Upper lobe of left lung (tissue), 6 donors: ENCODE measurements at regions not wholly inside any gene's neighbourhood (a gene's known extent, or its start where the extent isn't known, plus 50 kb on each side); places are given as distances from the start of the nearest gene placed in this dataset.

Source experiments
- ATAC-seq, 2 donors: fragments of 200-7000 bp; cut with Tn5 transposase; one replicate each; pipeline ENCODE4 v1.9.1; 2022; ENCODE audit warnings: mild to moderate bottlenecking in 2 of 2, moderate library complexity in 2 of 2; ENCODE audit not compliant: low FRiP score in 2 of 2
- DNase-seq, 2 donors: peaks; one replicate each; pipeline ENCODE4 v3.0.0-alpha.2; 2019 to 2020
- H3K27ac ChIP-seq, 4 donors: fragments of 200-600 bp; sonication (generic); one replicate each; pipeline ENCODE4 v1.5.1; 2016 to 2019
- H3K27me3 ChIP-seq, 4 donors: fragments of 200-600 bp; sonication (generic); one replicate each; pipeline ENCODE4 v1.5.1; 2017 to 2019
- H3K36me3 ChIP-seq, 4 donors: fragments of 200-600 bp; sonication (generic); one replicate each; pipeline ENCODE4 v1.5.1; 2016 to 2019
- H3K4me1 ChIP-seq, 4 donors: fragments of 200-600 bp; sonication (generic); one replicate each; pipeline ENCODE4 v1.5.1; 2018 to 2019
- H3K4me3 ChIP-seq, 4 donors: fragments of 200-600 bp; sonication (generic); one replicate each; pipeline ENCODE4 v1.5.1; 2017 to 2019; ENCODE audit warnings: mild to moderate bottlenecking in 2 of 4, moderate library complexity in 1 of 4
- H3K9me3 ChIP-seq, 4 donors: fragments of 200-600 bp; sonication (generic); one replicate each; pipeline ENCODE4 v1.5.1; 2018 to 2019
- CTCF ChIP-seq, 6 experiments: fragments of 450-650 bp in 4 of 6; fragments of 200-600 bp in 2 of 6; sonication (generic) in 2 of 6; IDR thresholded peaks; one replicate each; pipeline ENCODE4 v1.5.1; 2016 to 2019; ENCODE audit warnings: antibody characterized with exemption in 6 of 6
- EP300 ChIP-seq, 4 donors: sonication (generic); formaldehyde crosslinking; IDR thresholded peaks; one replicate each; pipeline ENCODE4 v1.5.1; 2017; ENCODE audit warnings: antibody characterized with exemption in 4 of 4, control low read depth in 2 of 4
- POLR2A ChIP-seq, 4 donors: fragments of 450-650 bp; IDR thresholded peaks; one replicate each; pipeline ENCODE4 v1.5.1; 2016 to 2017; ENCODE audit warnings: antibody characterized with exemption in 4 of 4, mild to moderate bottlenecking in 2 of 4
- POLR2AphosphoS5 ChIP-seq, 2 donors: sonication (generic); formaldehyde crosslinking; IDR thresholded peaks; one replicate each; pipeline ENCODE4 v1.5.1; 2017; ENCODE audit warnings: antibody characterized with exemption in 2 of 2
- WGBS, 2 donors: methylation state at CpG; one replicate each; pipeline ENCODE4 v1.1.5; 2017 to 2018; 5-methylcytosine and 5-hydroxymethylcytosine counted together
- donor health status: DM: no; HTN: no; CAD: no; lungs with moderate emphysema.
- donor health status: DM: no; HTN: yes; CAD: no; lungs with severe emphysema.

- H3K4me1 ChIP-seq: no peaks in the 10 kb centered on the region
- WGBS, 2 donors: 68 to 97% methylated on average over 1 of the region's 1 CpG
- no peak overlapping the region for H3K4me3 ChIP-seq
- H3K27ac ChIP-seq: no peak overlapping the region
- TF ChIP-seq CTCF (IDR thresholded peaks at IDR 0.05): no peak
- H3K9me3 ChIP-seq: no peaks in the 10 kb centered on the region
- H3K36me3 ChIP-seq: no peaks in the 10 kb centered on the region
- no peaks in the 10 kb centered on the region for H3K27me3 ChIP-seq
- DNase-seq: no peak
- no peak for ATAC-seq
These were observed 544.4 kb downstream of the IPMK start for GRCh38 chr10:57723305-57723704.

GRCh38 chr10:57716884-57717283 is 550.8 kb downstream of the IPMK start:
- Histone ChIP-seq H3K4me1 (no peaks in the 10 kb centered on the region), H3K9me3 (no peaks in the 10 kb centered on the region), H3K36me3 (no peaks in the 10 kb centered on the region), H3K4me3 (no peak overlapping the region), H3K27ac (no peak overlapping the region), H3K27me3 (no peaks in the 10 kb centered on the region)
- TF ChIP-seq POLR2A (IDR thresholded peaks at IDR 0.05) (no peak), CTCF (IDR thresholded peaks at IDR 0.05) (peak in 3 of 6 experiments; percentile 26 to 46 (median 38))
- DNase-seq (no peak), ATAC-seq (no peak)
- 67 to 72% methylated on average over 2 of the region's 2 CpGs for WGBS, 2 donors

GRCh38 chr10:57715233-57715632 is 552.5 kb downstream of the IPMK start:
- ATAC-seq (no peak), DNase-seq (no peak)
- Histone ChIP-seq H3K4me1 (no peaks in the 10 kb centered on the region), H3K9me3 (no peaks in the 10 kb centered on the region), H3K27me3 (no peaks in the 10 kb centered on the region), H3K36me3 (no peaks in the 10 kb centered on the region), H3K27ac (no peak overlapping the region), H3K4me3 (no peak overlapping the region)
- WGBS, 2 donors: 70 to 90% methylated on average over 2 of the region's 2 CpGs
- TF ChIP-seq POLR2AphosphoS5 (IDR thresholded peaks at IDR 0.05) (no peak), POLR2A (IDR thresholded peaks at IDR 0.05) (no peak), CTCF (IDR thresholded peaks at IDR 0.05) (no peak), EP300 (IDR thresholded peaks at IDR 0.05) (no peak)

- no peak for ATAC-seq
- TF ChIP-seq POLR2AphosphoS5 (IDR thresholded peaks at IDR 0.05) (no peak), POLR2A (IDR thresholded peaks at IDR 0.05) (no peak), CTCF (IDR thresholded peaks at IDR 0.05) (no peak), EP300 (IDR thresholded peaks at IDR 0.05) (no peak)
These were observed 560.4 kb downstream of the IPMK start for GRCh38 chr10:57707300-57707658.

GRCh38 chr10:57706576-57707299 is 561.0 kb downstream of the IPMK start:
- WGBS, 2 donors: 69 to 80% methylated on average over 5 of the region's 5 CpGs
- Histone ChIP-seq H3K27ac (no peak overlapping the region), H3K4me3 (no peak overlapping the region), H3K4me1 (no peaks in the 10 kb centered on the region), H3K9me3 (no peaks in the 10 kb centered on the region), H3K27me3 (no peaks in the 10 kb centered on the region), H3K36me3 (no peaks in the 10 kb centered on the region)
- DNase-seq (no peak), ATAC-seq (no peak)
- TF ChIP-seq POLR2AphosphoS5 (IDR thresholded peaks at IDR 0.05) (no peak), EP300 (IDR thresholded peaks at IDR 0.05) (no peak)

More at GRCh38 chr10:57707300-57707658, 560.4 kb downstream of the IPMK start:
- Histone ChIP-seq H3K27ac (no peak overlapping the region), H3K4me3 (no peak overlapping the region), H3K36me3 (no peaks in the 10 kb centered on the region), H3K9me3 (no peaks in the 10 kb centered on the region), H3K27me3 (no peaks in the 10 kb centered on the region), H3K4me1 (no peaks in the 10 kb centered on the region)
- 30 to 63% methylated on average over 2 of the region's 2 CpGs for WGBS, 2 donors
- no peak for DNase-seq
